ENCODE measurements at regions not wholly inside any gene's neighbourhood (a gene's known extent, or its start where the extent isn't known, plus 50 kb on each side); places are given as distances from the start of the nearest gene placed in this dataset.

- no peak overlapping the region for H3K4me3 ChIP-seq
- TF ChIP-seq CTCF (IDR thresholded peaks at IDR 0.05) = no peak
- TF ChIP-seq POLR2A (IDR thresholded peaks at IDR 0.05) = no peak
- no peaks in the 10 kb centered on the region for H3K4me1 ChIP-seq
- DNase-seq = no peak
- no peak overlapping the region for H3K27ac ChIP-seq
- intact Hi-C loops (cut with DNase I) = no loop called here
- no peaks in the 10 kb centered on the region for H3K36me3 ChIP-seq
- no peaks in the 10 kb centered on the region for H3K9me3 ChIP-seq
- no peaks in the 10 kb centered on the region for H3K27me3 ChIP-seq
Measured at GRCh38 chr14:41489315-41489972, 117.2 kb upstream of the LRFN5 start.

- Histone ChIP-seq H3K27ac (no peak overlapping the region), H3K4me1 (no peaks in the 10 kb centered on the region), H3K4me3 (no peak overlapping the region), H3K27me3 (no peaks in the 10 kb centered on the region), H3K36me3 (no peaks in the 10 kb centered on the region), H3K9me3 (no peaks in the 10 kb centered on the region)
- 82 to 85% methylated on average over 1 of the region's 1 CpG for WGBS, 2 donors
- TF ChIP-seq CTCF (IDR thresholded peaks at IDR 0.05) = no peak
- TF ChIP-seq POLR2A (IDR thresholded peaks at IDR 0.05) = no peak
- DNase-seq = no peak
- intact Hi-C loops (cut with DNase I) = no loop called here
Measured at GRCh38 chr14:41488401-41488800, 118.3 kb upstream of the LRFN5 start.

GRCh38 chr14:41482861-41483260, 123.8 kb upstream of the LRFN5 start:
- H3K27ac ChIP-seq = no peak overlapping the region
- H3K4me1 ChIP-seq = no peaks in the 10 kb centered on the region
- intact Hi-C loops (cut with DNase I) = no loop called here
- no peaks in the 10 kb centered on the region for H3K27me3 ChIP-seq
- H3K36me3 ChIP-seq = no peaks in the 10 kb centered on the region
- no peaks in the 10 kb centered on the region for H3K9me3 ChIP-seq
- H3K4me3 ChIP-seq = no peak overlapping the region
- no peak for DNase-seq
- TF ChIP-seq CTCF (IDR thresholded peaks at IDR 0.05) (no peak), POLR2A (IDR thresholded peaks at IDR 0.05) (no peak)

GRCh38 chr14:41476526-41476925, 130.2 kb upstream of the LRFN5 start:
- no peak for TF ChIP-seq CTCF (IDR thresholded peaks at IDR 0.05)
- TF ChIP-seq POLR2A (IDR thresholded peaks at IDR 0.05) = no peak
- Histone ChIP-seq H3K36me3 (no peaks in the 10 kb centered on the region), H3K9me3 (no peaks in the 10 kb centered on the region), H3K27ac (no peak overlapping the region), H3K4me1 (no peaks in the 10 kb centered on the region), H3K27me3 (no peaks in the 10 kb centered on the region), H3K4me3 (no peak overlapping the region)
- intact Hi-C loops (cut with DNase I) = no loop called here
- WGBS, 2 donors = 20 to 25% methylated on average over 1 of the region's 1 CpG
- DNase-seq = no peak

- no peaks in the 10 kb centered on the region for H3K4me1 ChIP-seq
- H3K4me3 ChIP-seq = no peak overlapping the region
- H3K27ac ChIP-seq = no peak overlapping the region
- intact Hi-C loops (cut with DNase I) = no loop called here
- DNase-seq = no peak
- H3K27me3 ChIP-seq = no peaks in the 10 kb centered on the region
- TF ChIP-seq CTCF (IDR thresholded peaks at IDR 0.05) = no peak
- TF ChIP-seq POLR2A (IDR thresholded peaks at IDR 0.05) = no peak
- no peaks in the 10 kb centered on the region for H3K9me3 ChIP-seq
- no peaks in the 10 kb centered on the region for H3K36me3 ChIP-seq
Measured at GRCh38 chr14:41461380-41461779, 145.3 kb upstream of the LRFN5 start.
